Ovary (tissue), 7 donors: ENCODE measurements at regions not wholly inside any gene's neighbourhood (a gene's known extent, or its start where the extent isn't known, plus 50 kb on each side); places are given as distances from the start of the nearest gene placed in this dataset.

Source experiments
- DNase-seq, 5 donors: peaks; one replicate each; pipeline ENCODE4 v3.0.0-alpha.2; 2019 to 2020
- H3K27ac ChIP-seq, 2 donors: fragments of 200-600 bp; one replicate each; pipeline versions ENCODE4 v1.5.1 to v1.8.0; 2019 to 2022
- H3K27me3 ChIP-seq: fragments of 200-600 bp; one replicate; pipeline ENCODE4 v1.8.0; 2022
- H3K36me3 ChIP-seq: fragments of 200-600 bp; sonication (generic); one replicate; pipeline ENCODE4 v1.5.1; 2019
- H3K4me1 ChIP-seq: one replicate; pipeline ENCODE4 v1.8.1; 2013; ENCODE audit warnings: mild to moderate bottlenecking, moderate library complexity; ENCODE audit not compliant: insufficient read depth
- H3K4me3 ChIP-seq: fragments of 200-600 bp; sonication (generic); one replicate; pipeline ENCODE4 v1.5.1; 2017
- H3K9me3 ChIP-seq, 2 donors: fragments of 200-600 bp in 1 of 2; sonication (generic) in 1 of 2; one replicate each; pipeline versions ENCODE4 v1.5.1 to v1.8.1; 2013 to 2019; ENCODE audit warnings: mild to moderate bottlenecking in 1 of 2, moderate library complexity in 1 of 2
- EP300 ChIP-seq: sonication (generic); formaldehyde crosslinking; IDR thresholded peaks from one replicate; pipeline ENCODE4 v1.6.1; 2017; ENCODE audit warnings: antibody characterized with exemption
- POLR2A ChIP-seq: fragments of 450-650 bp; IDR thresholded peaks from one replicate; pipeline ENCODE4 v1.6.1; 2017; ENCODE audit warnings: antibody characterized with exemption, mild to moderate bottlenecking, moderate library complexity
- WGBS, 3 donors: extraction: QIAGEN DNeasy Blood & Tissue Kit in 1 of 3; methylation state at CpG; one replicate each; pipeline versions ENCODE4 v1.1.5 to v1.1.7; 2013 to 2017; 5-methylcytosine and 5-hydroxymethylcytosine counted together
- intact Hi-C, 4 donors: fragments of 100-400 bp; cut with DNase I; formaldehyde crosslinking; loops; one replicate each; pipeline versions ENCODE4 v1.11.0 to v1.15.1; 2022 to 2023
- TF ChIP-seq, protein P1 (sequence below), 3 donors: fragments of 450-650 bp in 2 of 3; fragments of 200-600 bp in 1 of 3; IDR thresholded peaks; one replicate each; pipeline versions ENCODE4 v1.5.1 to v1.8.0; 2016 to 2022; ENCODE audit warnings: antibody characterized with exemption in 3 of 3, mild to moderate bottlenecking in 1 of 3
- donor health status: DM: no; HTN: no; CAD: no; lungs with moderate emphysema.
- donor health status: DM: no; HTN: no; CAD: no.
- donor health status: Bipolar disorder and iron deficiency.
- donor health status: DM: no; HTN: no; CAD: no.
- donor health status: DM: yes; HTN: yes; CAD: no.

DNA sequence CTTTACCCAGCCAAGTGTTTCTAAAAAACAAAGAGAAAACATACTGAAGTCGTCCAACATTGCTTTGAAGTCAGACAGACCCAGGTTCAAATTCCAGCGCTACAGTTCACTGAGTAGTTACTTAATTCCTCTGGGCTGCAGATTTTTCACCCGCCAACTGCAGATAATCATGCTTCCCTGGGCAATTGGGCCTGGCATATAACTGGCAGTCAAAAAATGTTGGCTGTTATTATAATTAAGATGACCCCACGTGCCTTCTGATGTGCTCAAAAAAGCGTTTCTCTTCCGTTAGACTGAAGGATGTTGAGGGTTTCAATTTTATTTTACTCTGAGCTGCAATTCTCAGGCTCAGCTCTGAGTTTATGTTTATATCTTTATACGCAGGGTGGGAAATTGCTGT lies 156.1 kb upstream of the CITED2 start:
- Histone ChIP-seq H3K9me3 (no peaks in the 10 kb centered on the region), H3K27me3 (no peaks in the 10 kb centered on the region), H3K4me3 (no peak overlapping the region), H3K27ac (no peak overlapping the region), H3K36me3 (no peaks in the 10 kb centered on the region), H3K4me1 (peaks cover 10% of the 10 kb centered on the region)
- no peak for TF ChIP-seq EP300
- intact Hi-C loops, result loop anchor here in 1 of 4 donors (5.0 kb wide), 1 partner anchor 153 kb away; no protein-coding TSS in a partner anchor
- no peak for DNase-seq
- WGBS, 3 donors, result 51 to 89% (median 65%) methylated on average over 7 of the region's 7 CpGs

DNA sequence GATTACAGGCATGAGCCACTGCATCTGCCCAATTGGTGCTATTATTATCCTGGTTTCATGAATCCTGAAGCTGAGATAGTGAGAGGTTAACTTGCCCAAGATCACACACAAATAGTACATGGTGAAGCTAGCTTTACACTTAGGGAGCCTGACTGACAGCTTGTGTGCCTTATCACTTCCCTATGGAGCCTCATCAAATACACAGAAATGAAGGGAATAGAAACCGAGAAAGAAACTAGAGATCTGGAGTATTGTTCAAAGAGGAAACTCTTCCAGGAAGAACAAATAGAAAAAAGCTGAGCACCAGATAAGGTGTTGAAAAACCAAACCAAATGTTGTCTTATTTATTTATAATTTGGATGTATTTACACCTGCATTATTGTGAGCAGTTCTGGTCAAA lies 155.0 kb upstream of the CITED2 start:
- TF ChIP-seq POLR2A (no peak), EP300 (no peak)
- TF ChIP-seq, protein P1, sequence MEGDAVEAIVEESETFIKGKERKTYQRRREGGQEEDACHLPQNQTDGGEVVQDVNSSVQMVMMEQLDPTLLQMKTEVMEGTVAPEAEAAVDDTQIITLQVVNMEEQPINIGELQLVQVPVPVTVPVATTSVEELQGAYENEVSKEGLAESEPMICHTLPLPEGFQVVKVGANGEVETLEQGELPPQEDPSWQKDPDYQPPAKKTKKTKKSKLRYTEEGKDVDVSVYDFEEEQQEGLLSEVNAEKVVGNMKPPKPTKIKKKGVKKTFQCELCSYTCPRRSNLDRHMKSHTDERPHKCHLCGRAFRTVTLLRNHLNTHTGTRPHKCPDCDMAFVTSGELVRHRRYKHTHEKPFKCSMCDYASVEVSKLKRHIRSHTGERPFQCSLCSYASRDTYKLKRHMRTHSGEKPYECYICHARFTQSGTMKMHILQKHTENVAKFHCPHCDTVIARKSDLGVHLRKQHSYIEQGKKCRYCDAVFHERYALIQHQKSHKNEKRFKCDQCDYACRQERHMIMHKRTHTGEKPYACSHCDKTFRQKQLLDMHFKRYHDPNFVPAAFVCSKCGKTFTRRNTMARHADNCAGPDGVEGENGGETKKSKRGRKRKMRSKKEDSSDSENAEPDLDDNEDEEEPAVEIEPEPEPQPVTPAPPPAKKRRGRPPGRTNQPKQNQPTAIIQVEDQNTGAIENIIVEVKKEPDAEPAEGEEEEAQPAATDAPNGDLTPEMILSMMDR (IDR thresholded peaks at IDR 0.05), result no peak
- H3K27me3 ChIP-seq, result no peaks in the 10 kb centered on the region
- no peak overlapping the region for H3K4me3 ChIP-seq
- WGBS, 3 donors, result 86 to 98% (median 93%) methylated on average over 1 of the region's 1 CpG
- no peaks in the 10 kb centered on the region for H3K9me3 ChIP-seq
- H3K36me3 ChIP-seq, result no peaks in the 10 kb centered on the region
- intact Hi-C loops, result no loop called here
- DNase-seq, result no peak
- H3K27ac ChIP-seq, result no peak overlapping the region
- peaks cover 7% of the 10 kb centered on the region for H3K4me1 ChIP-seq

DNA sequence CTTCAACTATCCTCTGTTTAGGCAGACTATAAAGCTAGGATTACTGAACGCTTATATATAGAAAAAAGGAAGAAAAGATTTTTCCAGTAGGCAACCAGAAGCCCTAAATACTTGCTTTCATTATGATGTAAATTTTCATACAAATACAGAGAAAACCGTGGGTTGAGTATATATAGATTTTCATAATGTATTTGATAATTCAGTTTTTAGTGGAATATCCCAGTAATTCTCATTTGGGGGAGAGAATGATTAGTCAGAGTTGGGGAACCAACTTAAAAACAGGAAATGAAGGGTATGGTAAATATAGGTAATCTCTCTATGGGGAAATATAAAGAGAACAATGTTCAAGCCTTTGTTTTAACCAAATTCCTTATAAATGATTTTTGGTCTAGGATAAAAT lies 154.0 kb upstream of the CITED2 start:
- no peaks in the 10 kb centered on the region for H3K9me3 ChIP-seq
- intact Hi-C loops, result no loop called here
- no peak for DNase-seq
- H3K27ac ChIP-seq, result no peak overlapping the region
- 94 to 98% (median 98%) methylated on average over 2 of the region's 2 CpGs for whole genome bisulfite sequencing, 3 donors
- H3K36me3 ChIP-seq, result no peaks in the 10 kb centered on the region
- H3K27me3 ChIP-seq, result no peaks in the 10 kb centered on the region
- H3K4me3 ChIP-seq, result no peak overlapping the region
- peaks cover 1% of the 10 kb centered on the region for H3K4me1 ChIP-seq
- TF ChIP-seq EP300 (no peak), POLR2A (no peak)
- TF ChIP-seq, protein P1 (IDR thresholded peaks at IDR 0.05), result no peak

DNA sequence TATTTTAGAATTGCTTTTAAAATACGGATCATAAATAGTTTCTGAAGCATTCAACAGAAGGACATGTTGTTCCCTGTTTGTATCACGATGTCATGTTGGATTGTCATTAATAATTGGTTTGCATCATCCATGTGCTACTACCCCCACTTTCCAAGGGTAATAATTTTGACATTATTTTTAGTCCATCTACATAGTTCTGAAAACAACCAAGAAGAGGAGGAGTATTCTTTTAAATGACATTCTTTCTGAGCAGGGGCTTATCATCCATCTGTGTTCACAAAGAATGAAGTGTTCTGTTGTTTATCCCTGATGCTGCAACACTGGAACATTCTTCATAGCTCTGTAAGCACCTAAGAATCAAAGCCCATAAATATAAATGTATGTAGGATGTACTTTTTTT lies 151.0 kb upstream of the CITED2 start:
- no peaks in the 10 kb centered on the region for H3K9me3 ChIP-seq
- no peak overlapping the region for H3K4me3 ChIP-seq
- WGBS, 3 donors, result 40 to 60% (median 50%) methylated on average over 2 of the region's 2 CpGs
- no peaks in the 10 kb centered on the region for H3K4me1 ChIP-seq
- no peak for DNase-seq
- no peaks in the 10 kb centered on the region for H3K27me3 ChIP-seq
- H3K27ac ChIP-seq, result no peak overlapping the region
- H3K36me3 ChIP-seq, result no peaks in the 10 kb centered on the region
- TF ChIP-seq, protein P1 (IDR thresholded peaks at IDR 0.05), result no peak
- peak; percentile 26 for TF ChIP-seq EP300
- intact Hi-C loops, result no loop called here

DNA sequence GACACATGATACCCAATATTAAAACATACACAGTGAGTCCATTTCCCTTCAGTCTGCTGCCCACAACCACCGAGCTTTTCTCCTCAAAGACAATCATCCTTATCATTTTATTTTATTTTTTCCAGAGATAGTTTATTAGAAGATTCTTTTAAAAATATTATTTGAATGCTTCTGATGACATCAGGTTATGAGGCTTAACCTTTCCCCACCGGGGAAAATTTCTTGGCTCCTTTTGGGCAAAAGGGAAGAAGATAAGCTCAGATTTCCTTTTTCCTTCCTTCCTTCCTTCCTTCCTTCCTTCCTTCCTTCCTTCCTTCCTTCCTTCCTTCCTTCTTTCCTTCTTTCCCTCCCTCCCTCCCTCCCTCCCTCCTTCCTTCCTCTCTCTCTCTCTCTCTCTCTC lies 149.5 kb upstream of the CITED2 start:
- Histone ChIP-seq H3K4me1 (no peaks in the 10 kb centered on the region), H3K27ac (no peak overlapping the region), H3K27me3 (no peaks in the 10 kb centered on the region), H3K36me3 (no peaks in the 10 kb centered on the region), H3K4me3 (no peak overlapping the region), H3K9me3 (no peaks in the 10 kb centered on the region)
- WGBS, 3 donors, result 67 to 79% (median 77%) methylated on average over 2 of the region's 2 CpGs
- no peak for TF ChIP-seq POLR2A
- TF ChIP-seq, protein P1 (IDR thresholded peaks at IDR 0.05), result no peak
- intact Hi-C loops, result no loop called here
- no peak for DNase-seq
